Activated CD4-positive, alpha-beta T cell treated with anti-CD3 and anti-CD28 coated beads, Interleukin-2, amount 10 ng/mL, durations not matched to agents 24 days and 14 days (primary cell): ENCODE measurements at regions not wholly inside any gene's neighbourhood (a gene's known extent, or its start where the extent isn't known, plus 50 kb on each side); places are given as distances from the start of the nearest gene placed in this dataset.
"Not testable (repeated sequence)": the region's sequence is repeated elsewhere in the genome, so short reads cannot be mapped to it uniquely, and the experiment has no call there.

Experiments used
- DNase-seq: peaks from one replicate; pipeline ENCODE4 v3.0.0; 2022
- H3K27ac Mint-ChIP-seq: one replicate; pipeline ENCODE4 v1.8.0; 2022; ENCODE audit warnings: mild to moderate bottlenecking, mixed read lengths
- H3K27me3 Mint-ChIP-seq: one replicate; pipeline ENCODE4 v1.8.0; 2022; ENCODE audit warnings: mixed read lengths
- H3K36me3 Mint-ChIP-seq: one replicate; pipeline ENCODE4 v1.8.0; 2022; ENCODE audit warnings: low read depth, mild to moderate bottlenecking, mixed read lengths
- H3K4me1 Mint-ChIP-seq: one replicate; pipeline ENCODE4 v1.8.0; 2021; ENCODE audit warnings: mixed read lengths
- H3K4me3 Mint-ChIP-seq: one replicate; pipeline ENCODE4 v1.8.0; 2022; ENCODE audit warnings: mild to moderate bottlenecking, moderate library complexity, mixed read lengths
- H3K9me3 Mint-ChIP-seq: one replicate; pipeline ENCODE4 v1.8.0; 2021; ENCODE audit warnings: mixed read lengths
- intact Hi-C: fragments of 100-400 bp; cut with micrococcal nuclease; formaldehyde crosslinking; loops from one replicate; pipeline ENCODE4 v1.15.1; 2023

GRCh38 chr7:153091477-153091876 is 331.9 kb downstream of the ACTR3B start:
- Mint-ChIP-seq H3K4me3 (no peak overlapping the region), H3K36me3 (no peaks in the 10 kb centered on the region), H3K4me1 (no peaks in the 10 kb centered on the region), H3K27me3 (no peaks in the 10 kb centered on the region), H3K9me3 (no peaks in the 10 kb centered on the region), H3K27ac (no peak overlapping the region)
- intact Hi-C loops, result no loop called here
- DNase-seq, result no peak

- no peaks in the 10 kb centered on the region for H3K36me3 Mint-ChIP-seq
- no peak overlapping the region for H3K27ac Mint-ChIP-seq
- no peaks in the 10 kb centered on the region for H3K4me1 Mint-ChIP-seq
- H3K4me3 Mint-ChIP-seq, result no peak overlapping the region
- H3K27me3 Mint-ChIP-seq, result no peaks in the 10 kb centered on the region
- intact Hi-C loops, result no loop called here
- no peaks in the 10 kb centered on the region for H3K9me3 Mint-ChIP-seq
- DNase-seq, result no peak
Observed at GRCh38 chr7:153097511-153098201, 338.1 kb downstream of the ACTR3B start.

- intact Hi-C loops, result no loop called here
- Mint-ChIP-seq H3K27me3 (no peaks in the 10 kb centered on the region), H3K36me3 (no peaks in the 10 kb centered on the region), H3K9me3 (no peaks in the 10 kb centered on the region), H3K4me3 (no peak overlapping the region), H3K4me1 (no peaks in the 10 kb centered on the region), H3K27ac (no peak overlapping the region)
- no peak for DNase-seq
Observed at GRCh38 chr7:153099235-153099634, 339.7 kb downstream of the ACTR3B start.

- Mint-ChIP-seq H3K36me3 (no peaks in the 10 kb centered on the region), H3K27me3 (no peaks in the 10 kb centered on the region), H3K27ac (no peak overlapping the region), H3K4me1 (no peaks in the 10 kb centered on the region), H3K9me3 (no peaks in the 10 kb centered on the region), H3K4me3 (no peak overlapping the region)
- no peak for DNase-seq
- intact Hi-C loops, result no loop called here
Observed at GRCh38 chr7:153100691-153101237, 341.2 kb downstream of the ACTR3B start.

GRCh38 chr7:153103202-153103601 is 343.6 kb downstream of the ACTR3B start:
- intact Hi-C loops, result no loop called here
- no peaks in the 10 kb centered on the region for H3K27me3 Mint-ChIP-seq
- H3K4me3 Mint-ChIP-seq, result no peak overlapping the region
- H3K36me3 Mint-ChIP-seq, result no peaks in the 10 kb centered on the region
- H3K9me3 Mint-ChIP-seq, result no peaks in the 10 kb centered on the region
- DNase-seq, result no peak
- H3K4me1 Mint-ChIP-seq, result no peaks in the 10 kb centered on the region
- H3K27ac Mint-ChIP-seq, result no peak overlapping the region

- no peaks in the 10 kb centered on the region for H3K27me3 Mint-ChIP-seq
- no peak for DNase-seq
- no peak overlapping the region for H3K27ac Mint-ChIP-seq
- intact Hi-C loops, result no loop called here
- H3K36me3 Mint-ChIP-seq, result no peaks in the 10 kb centered on the region
- H3K9me3 Mint-ChIP-seq, result no peaks in the 10 kb centered on the region
- H3K4me1 Mint-ChIP-seq, result no peaks in the 10 kb centered on the region
- no peak overlapping the region for H3K4me3 Mint-ChIP-seq
Observed at GRCh38 chr7:153107826-153108225, 348.3 kb downstream of the ACTR3B start.

GRCh38 chr7:153109566-153109965 is 350.0 kb downstream of the ACTR3B start:
- no peak overlapping the region for H3K4me3 Mint-ChIP-seq
- H3K9me3 Mint-ChIP-seq, result peaks cover 10% of the 10 kb centered on the region
- no peaks in the 10 kb centered on the region for H3K4me1 Mint-ChIP-seq
- no peak for DNase-seq
- no peaks in the 10 kb centered on the region for H3K27me3 Mint-ChIP-seq
- H3K27ac Mint-ChIP-seq, result no peak overlapping the region
- no peaks in the 10 kb centered on the region for H3K36me3 Mint-ChIP-seq
- intact Hi-C loops, result no loop called here

- no peak for DNase-seq
- intact Hi-C loops, result no loop called here
- Mint-ChIP-seq H3K4me3 (no peak overlapping the region), H3K27ac (no peak overlapping the region), H3K27me3 (no peaks in the 10 kb centered on the region), H3K9me3 (peaks cover 10% of the 10 kb centered on the region), H3K4me1 (no peaks in the 10 kb centered on the region), H3K36me3 (no peaks in the 10 kb centered on the region)
Observed at GRCh38 chr7:153110606-153111005, 351.1 kb downstream of the ACTR3B start.

- H3K4me1 Mint-ChIP-seq, H3K4me3 Mint-ChIP-seq, H3K9me3 Mint-ChIP-seq, H3K27ac Mint-ChIP-seq, H3K27me3 Mint-ChIP-seq, intact Hi-C loops, DNase-seq, H3K36me3 Mint-ChIP-seq: not testable (repeated sequence)
Observed at GRCh38 chr7:153122255-153122654, 362.7 kb downstream of the ACTR3B start.

GRCh38 chr7:153130052-153130451 is 370.5 kb downstream of the ACTR3B start:
- H3K27me3 Mint-ChIP-seq, result no peaks in the 10 kb centered on the region
- H3K36me3 Mint-ChIP-seq, result no peaks in the 10 kb centered on the region
- no peak overlapping the region for H3K27ac Mint-ChIP-seq
- H3K4me1 Mint-ChIP-seq, result no peaks in the 10 kb centered on the region
- intact Hi-C loops, result no loop called here
- no peak overlapping the region for H3K4me3 Mint-ChIP-seq
- peaks cover 7% of the 10 kb centered on the region for H3K9me3 Mint-ChIP-seq
- no peak for DNase-seq

GRCh38 chr7:153151766-153152165 is 392.2 kb downstream of the ACTR3B start:
- intact Hi-C loops, result no loop called here
- Mint-ChIP-seq H3K9me3 (peaks cover 1% of the 10 kb centered on the region), H3K36me3 (no peaks in the 10 kb centered on the region), H3K4me1 (no peaks in the 10 kb centered on the region), H3K27me3 (no peaks in the 10 kb centered on the region), H3K27ac (no peak overlapping the region), H3K4me3 (no peak overlapping the region)
- no peak for DNase-seq

- no peaks in the 10 kb centered on the region for H3K4me1 Mint-ChIP-seq
- no peaks in the 10 kb centered on the region for H3K27me3 Mint-ChIP-seq
- no peak overlapping the region for H3K4me3 Mint-ChIP-seq
- intact Hi-C loops, result no loop called here
- H3K27ac Mint-ChIP-seq, result no peak overlapping the region
- H3K9me3 Mint-ChIP-seq, result no peaks in the 10 kb centered on the region
- H3K36me3 Mint-ChIP-seq, result no peaks in the 10 kb centered on the region
- DNase-seq, result no peak
Observed at GRCh38 chr7:153152801-153153422, 393.4 kb downstream of the ACTR3B start.

GRCh38 chr7:153158149-153158548 is 398.6 kb downstream of the ACTR3B start:
- intact Hi-C loops, result no loop called here
- Mint-ChIP-seq H3K27me3 (no peaks in the 10 kb centered on the region), H3K4me1 (no peaks in the 10 kb centered on the region), H3K4me3 (no peak overlapping the region), H3K36me3 (no peaks in the 10 kb centered on the region), H3K9me3 (no peaks in the 10 kb centered on the region), H3K27ac (no peak overlapping the region)
- DNase-seq, result no peak

GRCh38 chr7:153170287-153170686 is 410.7 kb downstream of the ACTR3B start:
- intact Hi-C loops, result no loop called here
- peaks cover 5% of the 10 kb centered on the region for H3K9me3 Mint-ChIP-seq
- H3K4me1 Mint-ChIP-seq, result no peaks in the 10 kb centered on the region
- H3K27me3 Mint-ChIP-seq, result no peaks in the 10 kb centered on the region
- no peak overlapping the region for H3K27ac Mint-ChIP-seq
- no peaks in the 10 kb centered on the region for H3K36me3 Mint-ChIP-seq
- no peak for DNase-seq
- no peak overlapping the region for H3K4me3 Mint-ChIP-seq

- no peak overlapping the region for H3K4me3 Mint-ChIP-seq
Observed at GRCh38 chr7:153185936-153186335, 426.4 kb downstream of the ACTR3B start.

More at GRCh38 chr7:153185936-153186335, 426.4 kb downstream of the ACTR3B start:
- no peaks in the 10 kb centered on the region for H3K27me3 Mint-ChIP-seq
- no peaks in the 10 kb centered on the region for H3K36me3 Mint-ChIP-seq
- no peaks in the 10 kb centered on the region for H3K4me1 Mint-ChIP-seq
- H3K9me3 Mint-ChIP-seq, result no peaks in the 10 kb centered on the region
- DNase-seq, result no peak
- intact Hi-C loops, result no loop called here
- H3K27ac Mint-ChIP-seq, result no peak overlapping the region
